Progenitor cell of endocrine pancreas (in vitro differentiated cells): ENCODE measurements at regions not wholly inside any gene's neighbourhood (a gene's known extent, or its start where the extent isn't known, plus 50 kb on each side); places are given as distances from the start of the nearest gene placed in this dataset.

Experiments
- DNase-seq: peaks from one replicate; pipeline ENCODE4 v3.0.0; 2021; ENCODE audit warnings: low spot score; ENCODE audit not compliant: unreplicated experiment
- H3K27ac Mint-ChIP-seq: 2 replicates; pipeline ENCODE4 v1.8.0; 2021; ENCODE audit warnings: mild to moderate bottlenecking, moderate library complexity, mixed read lengths
- H3K27me3 Mint-ChIP-seq: 2 replicates; pipeline ENCODE4 v1.8.0; 2021; ENCODE audit warnings: mixed read lengths
- H3K36me3 Mint-ChIP-seq: 2 replicates; pipeline ENCODE4 v1.8.0; 2022; ENCODE audit warnings: mixed read lengths; ENCODE audit not compliant: insufficient read depth
- H3K4me1 Mint-ChIP-seq: 2 replicates; pipeline ENCODE4 v1.8.0; 2021; ENCODE audit warnings: low read depth, mixed read lengths
- H3K4me3 Mint-ChIP-seq: 2 replicates; pipeline ENCODE4 v1.8.0; 2021; ENCODE audit warnings: low read depth, mild to moderate bottlenecking, moderate library complexity, mixed read lengths
- H3K9me3 Mint-ChIP-seq: 2 replicates; pipeline ENCODE4 v1.8.0; 2021; ENCODE audit warnings: low read depth, mixed read lengths
- TF ChIP-seq, protein P1 (sequence below): fragments of 200-600 bp; sonication (generic); IDR thresholded peaks from one replicate; pipeline ENCODE4 v1.5.0; 2021; ENCODE audit warnings: antibody characterized with exemption, mild to moderate bottlenecking; ENCODE audit not compliant: unreplicated experiment

DNA sequence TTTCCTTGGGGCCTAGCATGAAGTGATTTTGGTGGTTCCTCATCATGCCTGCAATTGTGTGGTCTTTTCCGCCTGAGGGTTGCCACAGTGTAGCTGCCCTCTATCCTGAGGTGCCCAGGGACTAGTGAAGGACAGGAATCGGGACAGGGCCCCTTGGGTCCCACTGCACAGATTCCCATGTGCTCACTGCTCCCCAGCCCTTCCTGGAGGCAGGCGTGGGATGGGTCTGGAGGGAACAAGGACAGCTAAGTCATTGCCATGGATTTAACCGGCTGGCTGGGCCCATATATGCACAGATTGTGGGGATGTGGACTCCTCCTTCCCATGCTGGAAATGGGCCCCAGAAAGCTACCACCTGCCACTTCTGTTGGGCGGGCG, 122.3 kb upstream of the PITX1 start:
- H3K4me1 Mint-ChIP-seq: no peaks in the 10 kb centered on the region
- H3K9me3 Mint-ChIP-seq: peaks cover 13% of the 10 kb centered on the region
- H3K4me3 Mint-ChIP-seq: no peak overlapping the region
- TF ChIP-seq, protein P1, sequence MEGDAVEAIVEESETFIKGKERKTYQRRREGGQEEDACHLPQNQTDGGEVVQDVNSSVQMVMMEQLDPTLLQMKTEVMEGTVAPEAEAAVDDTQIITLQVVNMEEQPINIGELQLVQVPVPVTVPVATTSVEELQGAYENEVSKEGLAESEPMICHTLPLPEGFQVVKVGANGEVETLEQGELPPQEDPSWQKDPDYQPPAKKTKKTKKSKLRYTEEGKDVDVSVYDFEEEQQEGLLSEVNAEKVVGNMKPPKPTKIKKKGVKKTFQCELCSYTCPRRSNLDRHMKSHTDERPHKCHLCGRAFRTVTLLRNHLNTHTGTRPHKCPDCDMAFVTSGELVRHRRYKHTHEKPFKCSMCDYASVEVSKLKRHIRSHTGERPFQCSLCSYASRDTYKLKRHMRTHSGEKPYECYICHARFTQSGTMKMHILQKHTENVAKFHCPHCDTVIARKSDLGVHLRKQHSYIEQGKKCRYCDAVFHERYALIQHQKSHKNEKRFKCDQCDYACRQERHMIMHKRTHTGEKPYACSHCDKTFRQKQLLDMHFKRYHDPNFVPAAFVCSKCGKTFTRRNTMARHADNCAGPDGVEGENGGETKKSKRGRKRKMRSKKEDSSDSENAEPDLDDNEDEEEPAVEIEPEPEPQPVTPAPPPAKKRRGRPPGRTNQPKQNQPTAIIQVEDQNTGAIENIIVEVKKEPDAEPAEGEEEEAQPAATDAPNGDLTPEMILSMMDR: no peak
- H3K36me3 Mint-ChIP-seq: no peaks in the 10 kb centered on the region
- no peak for DNase-seq
- no peak overlapping the region for H3K27ac Mint-ChIP-seq
- peaks cover 11% of the 10 kb centered on the region for H3K27me3 Mint-ChIP-seq

DNA sequence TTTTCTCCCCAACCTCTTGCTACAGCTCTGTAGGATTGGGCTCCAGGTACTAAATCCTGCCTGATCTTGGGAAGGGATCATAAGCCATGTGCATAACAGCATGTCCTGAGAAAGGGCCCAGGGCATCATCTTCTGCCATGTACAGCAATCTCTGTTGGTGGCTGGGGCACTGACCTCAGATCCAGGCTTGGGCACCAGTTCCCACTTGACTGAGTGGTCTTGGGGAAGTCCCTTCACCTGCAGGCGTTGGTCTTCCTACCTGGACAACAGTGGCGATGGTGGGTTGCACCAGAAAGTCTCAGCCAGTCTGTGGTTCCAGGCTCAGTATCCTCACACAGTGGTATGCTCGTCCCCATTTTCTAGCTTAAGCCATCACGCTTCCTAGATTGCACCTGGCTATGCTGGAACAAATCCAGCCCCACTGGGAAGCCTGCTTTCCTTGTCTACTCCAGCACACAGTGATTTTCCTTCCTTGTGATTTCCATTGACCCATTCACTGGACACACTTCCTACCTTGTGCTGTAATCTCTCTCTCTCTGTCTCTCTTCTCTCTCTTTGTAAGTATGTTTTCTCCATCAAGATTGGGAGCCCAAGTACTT, 121.7 kb upstream of the PITX1 start:
- no peaks in the 10 kb centered on the region for H3K4me1 Mint-ChIP-seq
- H3K27ac Mint-ChIP-seq: no peak overlapping the region
- peaks cover 13% of the 10 kb centered on the region for H3K9me3 Mint-ChIP-seq
- H3K27me3 Mint-ChIP-seq: peaks cover 7% of the 10 kb centered on the region
- no peak for DNase-seq
- H3K4me3 Mint-ChIP-seq: no peak overlapping the region
- H3K36me3 Mint-ChIP-seq: no peaks in the 10 kb centered on the region
- TF ChIP-seq, protein P1: no peak

DNA sequence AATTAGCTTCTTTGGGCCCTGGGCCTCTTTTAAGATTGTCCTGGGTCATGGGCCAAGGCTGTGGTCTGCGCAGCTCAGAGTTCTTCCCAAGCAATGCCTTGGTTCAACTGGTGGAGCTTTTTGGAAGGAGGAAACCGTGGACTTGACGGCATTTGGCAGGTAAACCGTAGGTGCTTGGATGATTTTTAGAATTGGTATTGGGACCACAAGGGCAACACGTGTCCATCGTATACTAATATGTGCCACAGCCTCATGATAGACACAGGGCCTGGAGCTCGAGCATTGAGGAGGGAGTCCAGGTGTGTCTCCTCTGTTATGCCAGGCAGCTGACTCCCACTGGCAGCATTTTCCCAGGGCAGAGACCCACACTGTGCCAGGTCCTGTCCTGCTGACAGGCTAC, 120.9 kb upstream of the PITX1 start:
- Mint-ChIP-seq H3K27me3 (peaks cover 7% of the 10 kb centered on the region), H3K9me3 (peaks cover 10% of the 10 kb centered on the region), H3K4me1 (no peaks in the 10 kb centered on the region), H3K27ac (no peak overlapping the region), H3K4me3 (no peak overlapping the region), H3K36me3 (no peaks in the 10 kb centered on the region)
- TF ChIP-seq, protein P1: no peak
- DNase-seq: no peak

GRCh38 chr5:135154197-135154596, 120.2 kb upstream of the PITX1 start:
- Mint-ChIP-seq H3K4me3 (no peak overlapping the region), H3K9me3 (peaks cover 6% of the 10 kb centered on the region), H3K27me3 (peaks cover 7% of the 10 kb centered on the region), H3K27ac (no peak overlapping the region), H3K4me1 (no peaks in the 10 kb centered on the region), H3K36me3 (no peaks in the 10 kb centered on the region)
- TF ChIP-seq, protein P1: no peak
- no peak for DNase-seq

GRCh38 chr5:135153661-135154060, 119.6 kb upstream of the PITX1 start:
- H3K4me3 Mint-ChIP-seq: no peak overlapping the region
- H3K9me3 Mint-ChIP-seq: peaks cover under 1% of the 10 kb centered on the region
- no peak overlapping the region for H3K27ac Mint-ChIP-seq
- TF ChIP-seq, protein P1: no peak
- no peaks in the 10 kb centered on the region for H3K36me3 Mint-ChIP-seq
- H3K4me1 Mint-ChIP-seq: no peaks in the 10 kb centered on the region
- peaks cover 7% of the 10 kb centered on the region for H3K27me3 Mint-ChIP-seq
- DNase-seq: no peak
